Esophagus muscularis mucosa (tissue), 4 donors: ENCODE measurements at regions not wholly inside any gene's neighbourhood (a gene's known extent, or its start where the extent isn't known, plus 50 kb on each side); places are given as distances from the start of the nearest gene placed in this dataset.

Experiments
- CTCF ChIP-seq, 3 experiments: fragments of 200-600 bp in 2 of 3; fragments of 450-650 bp in 1 of 3; sonication (generic) in 2 of 3; IDR thresholded peaks; one replicate each; pipeline ENCODE4 v1.5.1; 2017 to 2019; ENCODE audit warnings: antibody characterized with exemption in 3 of 3, mild to moderate bottlenecking in 2 of 3, moderate library complexity in 1 of 3
- EP300 ChIP-seq: sonication (generic); formaldehyde crosslinking; IDR thresholded peaks from one replicate; pipeline ENCODE4 v1.6.1; 2017; ENCODE audit warnings: antibody characterized with exemption
- POLR2A ChIP-seq: fragments of 450-650 bp; IDR thresholded peaks from one replicate; pipeline ENCODE4 v1.6.1; 2017; ENCODE audit warnings: antibody characterized with exemption, moderate library complexity, mild to moderate bottlenecking, low read depth

- TF ChIP-seq EP300 (no peak), CTCF (IDR thresholded peaks at IDR 0.05) (no peak), POLR2A (no peak)
Measured at GRCh38 chr18:10232062-10232461, 222.4 kb upstream of the APCDD1 start.
